Heart left ventricle (tissue), 16 donors: ENCODE measurements at regions not wholly inside any gene's neighbourhood (a gene's known extent, or its start where the extent isn't known, plus 50 kb on each side); places are given as distances from the start of the nearest gene placed in this dataset.

Experiments
- ATAC-seq, 4 donors: fragments of 200-7000 bp; cut with Tn5 transposase; one replicate each; pipeline ENCODE4 v1.9.1; 2020 to 2022; ENCODE audit warnings: moderate library complexity in 4 of 4, mild to moderate bottlenecking in 3 of 4, moderate number of reproducible peaks in 1 of 4
- DNase-seq, 5 donors: peaks; one replicate each; pipeline ENCODE4 v3.0.0-alpha.2; 2020
- H3K27ac ChIP-seq, 12 donors: fragments of 200-600 bp; sonication (generic) in 4 of 12; one replicate each; pipeline versions ENCODE4 v1.5.0 to v1.8.0; 2016 to 2022; ENCODE audit warnings: mild to moderate bottlenecking in 2 of 12
- H3K27me3 ChIP-seq, 9 donors: fragments of 200-600 bp; sonication (generic) in 2 of 9; one replicate each; pipeline versions ENCODE4 v1.5.1 to v1.8.0; 2016 to 2022; ENCODE audit warnings: mild to moderate bottlenecking in 3 of 9
- H3K36me3 ChIP-seq, 9 donors: fragments of 200-600 bp; sonication (generic) in 2 of 9; one replicate each; pipeline versions ENCODE4 v1.5.0 to v1.8.0; 2018 to 2022; ENCODE audit warnings: mild to moderate bottlenecking in 2 of 9
- H3K4me1 ChIP-seq, 12 donors: fragments of 200-600 bp; sonication (generic) in 4 of 12; one replicate each; pipeline versions ENCODE4 v1.5.0 to v1.8.0; 2016 to 2022; ENCODE audit warnings: mild to moderate bottlenecking in 3 of 12
- H3K4me3 ChIP-seq, 12 donors: fragments of 200-600 bp; sonication (generic) in 4 of 12; one replicate each; pipeline versions ENCODE4 v1.5.0 to v1.8.0; 2017 to 2022; ENCODE audit warnings: mild to moderate bottlenecking in 9 of 12, moderate library complexity in 4 of 12
- H3K9me3 ChIP-seq, 12 donors: fragments of 200-600 bp; sonication (generic) in 4 of 12; one replicate each; pipeline versions ENCODE4 v1.5.0 to v1.8.0; 2016 to 2022; ENCODE audit warnings: mild to moderate bottlenecking in 1 of 12
- CTCF ChIP-seq, 12 donors: fragments of 200-600 bp; sonication (generic) in 4 of 12; IDR thresholded peaks; one replicate each; pipeline versions ENCODE4 v1.5.0 to v1.8.0; 2018 to 2022; ENCODE audit warnings: antibody characterized with exemption in 12 of 12, mild to moderate bottlenecking in 5 of 12
- POLR2A ChIP-seq, 2 donors: fragments of 450-650 bp; IDR thresholded peaks; one replicate each; pipeline ENCODE4 v1.6.1; 2017; ENCODE audit warnings: antibody characterized with exemption in 2 of 2, mild to moderate bottlenecking in 2 of 2, moderate library complexity in 2 of 2
- WGBS, 4 donors: extraction: QIAGEN DNeasy Blood & Tissue Kit in 2 of 4; methylation state at CpG; one replicate each; pipeline versions ENCODE4 v1.1.5 to v1.1.7; 2013 to 2018; 5-methylcytosine and 5-hydroxymethylcytosine counted together
- intact Hi-C, 10 donors: fragments of 100-400 bp; cut with DNase I; formaldehyde crosslinking; loops; one replicate each; pipeline versions ENCODE4 v1.11.1 to v1.14.2; 2022
- donor health status: ischemic (EF 13 %, LVEDD 7.1; RV severe dilation, severe dysfunction).
- donor health status: healthy with polysubstance abuse.
- donor health status: DM: no; HTN: yes; CAD: no.
- donor health status: DM: no; HTN: no; CAD: no.
- donor health status: ischemic (EF 25% LVEDD 6.9; RV normal size, moderate dysfunction).
- donor health status: ischemic (EF 25% LVEDD 5.7; RV mildly dilated, moderate dysfunction).
- donor health status: healthy.
- donor health status: DM: yes; HTN: yes; CAD: no.
- donor health status: ischemic (EF 35%, LVEDD 5.7; RV mildly dilated, moderate dysfunction).
- donor health status: nonischemic (EF 11% LVEDD 7.7; RV severe dilation, severe dysfunction).
- donor health status: DM: yes; HTN: yes; CAD: no.
- donor health status: PGD.
- donor health status: ischemic (EF 29% LVEDD 5.4; RV normal size, mild dysfunction).
- donor health status: nonischemic (EF 23%, LVEDD 6.1; RV moderate dilation, normal function).

- Histone ChIP-seq H3K27ac (no peak overlapping the region), H3K9me3 (no peaks in the 10 kb centered on the region), H3K4me3 (no peak overlapping the region), H3K36me3 (no peaks in the 10 kb centered on the region), H3K4me1 (peaks cover 0 to 27% (median 12%) of the 10 kb centered on the region in 12 donors), H3K27me3 (no peaks in the 10 kb centered on the region)
- no peak for TF ChIP-seq CTCF (IDR thresholded peaks at IDR 0.05)
- intact Hi-C loops = no loop called here
- WGBS, 4 donors = 96 to 98% (median 97%) methylated on average over 4 of the region's 4 CpGs
- ATAC-seq = no peak
- DNase-seq = no peak
Observed at GRCh38 chr21:39048574-39048973, 134.7 kb downstream of the PSMG1 start.

GRCh38 chr21:39048064-39048463, 135.2 kb downstream of the PSMG1 start:
- peak in 3 of 4 donors; percentile 57 to 79 (median 62) for ATAC-seq
- 33 to 45% (median 36%) methylated on average over 6 of the region's 6 CpGs for WGBS, 4 donors
- Histone ChIP-seq H3K4me1 (peaks cover 0 to 27% (median 12%) of the 10 kb centered on the region in 12 donors), H3K4me3 (no peak overlapping the region), H3K36me3 (no peaks in the 10 kb centered on the region), H3K27ac (peak overlapping the region in 3 of 12 donors; percentile 13 to 22 (median 13)), H3K27me3 (no peaks in the 10 kb centered on the region), H3K9me3 (no peaks in the 10 kb centered on the region)
- intact Hi-C loops = no loop called here
- DNase-seq = peak in 4 of 5 donors; percentile 43 to 60 (median 50)
- no peak for TF ChIP-seq POLR2A (IDR thresholded peaks at IDR 0.05)
- TF ChIP-seq CTCF (IDR thresholded peaks at IDR 0.05) = no peak

- DNase-seq (no peak), ATAC-seq (no peak)
- intact Hi-C loops = no loop called here
- Histone ChIP-seq H3K4me1 (peaks cover 0 to 27% (median 13%) of the 10 kb centered on the region in 12 donors), H3K27ac (no peak overlapping the region), H3K27me3 (no peaks in the 10 kb centered on the region), H3K36me3 (no peaks in the 10 kb centered on the region), H3K9me3 (no peaks in the 10 kb centered on the region), H3K4me3 (no peak overlapping the region)
- WGBS, 4 donors = 94 to 98% (median 96%) methylated on average over 3 of the region's 3 CpGs
- no peak for TF ChIP-seq CTCF (IDR thresholded peaks at IDR 0.05)
- no peak for TF ChIP-seq POLR2A (IDR thresholded peaks at IDR 0.05)
Observed at GRCh38 chr21:39047046-39047445, 136.2 kb downstream of the PSMG1 start.

DNA sequence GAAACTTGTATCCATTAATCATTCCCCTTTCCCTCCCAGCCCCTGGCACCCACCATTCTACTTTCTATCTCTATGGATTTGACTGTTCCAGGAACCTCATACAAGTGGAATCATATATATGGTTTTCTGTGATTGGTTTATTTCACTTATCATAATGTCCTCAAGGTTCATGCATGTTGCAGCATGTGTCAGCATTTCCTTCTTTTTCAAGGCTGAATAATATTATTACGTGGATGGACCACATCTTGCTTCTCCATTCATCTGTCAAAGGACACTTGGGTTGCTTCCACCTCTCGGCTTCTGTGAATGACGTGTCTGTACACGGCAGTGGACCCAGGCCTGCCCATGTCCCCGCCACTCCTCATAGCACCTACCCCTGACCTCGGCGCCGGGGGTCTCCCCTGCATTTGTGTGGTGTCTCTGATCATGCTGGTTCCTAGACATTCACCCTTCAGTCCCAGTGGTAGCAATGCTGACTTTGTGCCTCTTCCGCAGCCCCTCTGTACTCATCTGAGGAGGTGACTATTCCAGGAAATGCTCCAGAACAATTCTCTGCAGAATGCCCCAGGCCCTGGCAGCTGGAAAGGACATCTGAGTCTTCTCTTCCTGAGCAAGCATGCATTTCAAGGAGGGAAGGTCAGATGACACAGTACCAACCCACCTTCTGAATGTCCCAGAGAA, 136.9 kb downstream of the PSMG1 start:
- Histone ChIP-seq H3K4me1 (peaks cover 0 to 29% (median 12%) of the 10 kb centered on the region in 12 donors), H3K36me3 (no peaks in the 10 kb centered on the region), H3K9me3 (no peaks in the 10 kb centered on the region), H3K4me3 (no peak overlapping the region), H3K27ac (no peak overlapping the region), H3K27me3 (no peaks in the 10 kb centered on the region)
- intact Hi-C loops = no loop called here
- TF ChIP-seq POLR2A (IDR thresholded peaks at IDR 0.05) (no peak), CTCF (IDR thresholded peaks at IDR 0.05) (no peak)
- DNase-seq (no peak), ATAC-seq (peak in 1 of 4 donors; percentile 25)
- WGBS, 4 donors = 88 to 92% (median 89%) methylated on average over 9 of the region's 9 CpGs
